ENCODE measurements at regions not wholly inside any gene's neighbourhood (a gene's known extent, or its start where the extent isn't known, plus 50 kb on each side); places are given as distances from the start of the nearest gene placed in this dataset.

DNA sequence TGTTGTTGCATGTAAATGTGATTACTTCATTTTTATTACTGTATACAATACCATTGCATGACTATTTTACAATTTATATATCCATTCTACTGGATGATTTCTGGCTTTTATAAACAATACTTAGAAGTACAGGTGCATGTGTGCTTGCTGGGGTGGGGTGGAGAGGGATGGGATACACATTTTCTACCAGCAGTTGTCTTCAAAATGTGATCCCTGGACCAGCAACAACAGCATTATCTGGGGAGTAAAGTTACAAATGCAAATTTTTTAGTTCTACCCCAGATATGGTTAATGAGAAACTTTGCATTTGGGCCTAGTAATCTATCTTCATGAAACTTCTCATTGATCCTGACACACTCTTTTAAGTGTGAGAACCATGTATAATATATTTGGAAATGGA is 905.4 kb upstream of the ATXN7L3B start:
- TF ChIP-seq, protein P1, sequence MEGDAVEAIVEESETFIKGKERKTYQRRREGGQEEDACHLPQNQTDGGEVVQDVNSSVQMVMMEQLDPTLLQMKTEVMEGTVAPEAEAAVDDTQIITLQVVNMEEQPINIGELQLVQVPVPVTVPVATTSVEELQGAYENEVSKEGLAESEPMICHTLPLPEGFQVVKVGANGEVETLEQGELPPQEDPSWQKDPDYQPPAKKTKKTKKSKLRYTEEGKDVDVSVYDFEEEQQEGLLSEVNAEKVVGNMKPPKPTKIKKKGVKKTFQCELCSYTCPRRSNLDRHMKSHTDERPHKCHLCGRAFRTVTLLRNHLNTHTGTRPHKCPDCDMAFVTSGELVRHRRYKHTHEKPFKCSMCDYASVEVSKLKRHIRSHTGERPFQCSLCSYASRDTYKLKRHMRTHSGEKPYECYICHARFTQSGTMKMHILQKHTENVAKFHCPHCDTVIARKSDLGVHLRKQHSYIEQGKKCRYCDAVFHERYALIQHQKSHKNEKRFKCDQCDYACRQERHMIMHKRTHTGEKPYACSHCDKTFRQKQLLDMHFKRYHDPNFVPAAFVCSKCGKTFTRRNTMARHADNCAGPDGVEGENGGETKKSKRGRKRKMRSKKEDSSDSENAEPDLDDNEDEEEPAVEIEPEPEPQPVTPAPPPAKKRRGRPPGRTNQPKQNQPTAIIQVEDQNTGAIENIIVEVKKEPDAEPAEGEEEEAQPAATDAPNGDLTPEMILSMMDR (IDR thresholded peaks at IDR 0.05), result no peak
- no peak for TF ChIP-seq POLR2A (IDR thresholded peaks at IDR 0.05)
